DND-41 (cell line): ENCODE measurements at regions not wholly inside any gene's neighbourhood (a gene's known extent, or its start where the extent isn't known, plus 50 kb on each side); places are given as distances from the start of the nearest gene placed in this dataset.

ENCODE experiments used
- EZH2 ChIP-seq: IDR thresholded peaks from 3 replicates; pipeline ENCODE4 v1.6.1; 2012; ENCODE audit warnings: borderline replicate concordance, low read depth, mild to moderate bottlenecking, moderate library complexity, low read length, inconsistent platforms; ENCODE audit not compliant: severe bottlenecking
- TF ChIP-seq, protein P1 (sequence below): IDR thresholded peaks from 2 replicates; pipeline ENCODE4 v1.5.1; 2012; ENCODE audit warnings: borderline replicate concordance, low read length, moderate library complexity, mild to moderate bottlenecking; ENCODE audit not compliant: poor library complexity, severe bottlenecking; ENCODE audit errors: extremely low read depth

- TF ChIP-seq, protein P1, sequence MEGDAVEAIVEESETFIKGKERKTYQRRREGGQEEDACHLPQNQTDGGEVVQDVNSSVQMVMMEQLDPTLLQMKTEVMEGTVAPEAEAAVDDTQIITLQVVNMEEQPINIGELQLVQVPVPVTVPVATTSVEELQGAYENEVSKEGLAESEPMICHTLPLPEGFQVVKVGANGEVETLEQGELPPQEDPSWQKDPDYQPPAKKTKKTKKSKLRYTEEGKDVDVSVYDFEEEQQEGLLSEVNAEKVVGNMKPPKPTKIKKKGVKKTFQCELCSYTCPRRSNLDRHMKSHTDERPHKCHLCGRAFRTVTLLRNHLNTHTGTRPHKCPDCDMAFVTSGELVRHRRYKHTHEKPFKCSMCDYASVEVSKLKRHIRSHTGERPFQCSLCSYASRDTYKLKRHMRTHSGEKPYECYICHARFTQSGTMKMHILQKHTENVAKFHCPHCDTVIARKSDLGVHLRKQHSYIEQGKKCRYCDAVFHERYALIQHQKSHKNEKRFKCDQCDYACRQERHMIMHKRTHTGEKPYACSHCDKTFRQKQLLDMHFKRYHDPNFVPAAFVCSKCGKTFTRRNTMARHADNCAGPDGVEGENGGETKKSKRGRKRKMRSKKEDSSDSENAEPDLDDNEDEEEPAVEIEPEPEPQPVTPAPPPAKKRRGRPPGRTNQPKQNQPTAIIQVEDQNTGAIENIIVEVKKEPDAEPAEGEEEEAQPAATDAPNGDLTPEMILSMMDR = no peak
- TF ChIP-seq EZH2 = no peak
These were observed 1282.2 kb downstream of the ADGRL3 start for GRCh38 chr4:62482355-62482754.
